GM23338 (cell line): ENCODE measurements at regions not wholly inside any gene's neighbourhood (a gene's known extent, or its start where the extent isn't known, plus 50 kb on each side); places are given as distances from the start of the nearest gene placed in this dataset.

Source experiments
- ATAC-seq: fragments of 200-7000 bp; cut with Tn5 transposase; 3 replicates; pipeline ENCODE4 v1.9.1; 2020
- DNase-seq: peaks from one replicate; pipeline ENCODE4 v3.0.0-alpha.2; 2015; ENCODE audit warnings: low spot score
- H2AFZ ChIP-seq: fragments of 200-600 bp; sonication (generic); 2 replicates; pipeline ENCODE4 v1.8.0; 2016; ENCODE audit warnings: antibody characterized with exemption, mild to moderate bottlenecking, moderate library complexity
- H3F3A ChIP-seq: fragments of 200-600 bp; sonication (generic); replicated peaks from 2 replicates; pipeline ENCODE4 v1.8.0; 2017; ENCODE audit warnings: antibody characterized with exemption, mixed run types, low read depth
- H3K27ac ChIP-seq: fragments of 200-600 bp; sonication (generic); 2 replicates; pipeline ENCODE4 v1.6.1; 2016; ENCODE audit warnings: low read depth
- H3K27me3 ChIP-seq: fragments of 200-600 bp; sonication (generic); 2 replicates; pipeline ENCODE4 v1.8.0; 2016; ENCODE audit warnings: mild to moderate bottlenecking, mixed run types, moderate library complexity; ENCODE audit not compliant: insufficient read depth
- H3K36me3 ChIP-seq: fragments of 200-600 bp; sonication (generic); 2 replicates; pipeline ENCODE4 v1.8.0; 2016; ENCODE audit warnings: mild to moderate bottlenecking; ENCODE audit not compliant: insufficient read depth
- H3K4me1 ChIP-seq: fragments of 200-600 bp; sonication (generic); 2 replicates; pipeline ENCODE4 v1.8.0; 2016; ENCODE audit warnings: mild to moderate bottlenecking, moderate library complexity; ENCODE audit not compliant: insufficient read depth
- H3K4me2 ChIP-seq: fragments of 200-600 bp; sonication (generic); 2 replicates; pipeline ENCODE4 v1.7.1; 2017; ENCODE audit warnings: mixed run types
- H3K4me3 ChIP-seq: fragments of 200-600 bp; sonication (generic); 2 replicates; pipeline ENCODE4 v1.6.1; 2016; ENCODE audit warnings: mixed run types
- H3K79me2 ChIP-seq: fragments of 200-600 bp; sonication (generic); replicated peaks from 2 replicates; pipeline ENCODE4 v1.8.0; 2017; ENCODE audit warnings: mild to moderate bottlenecking; ENCODE audit not compliant: insufficient read depth
- H3K9me2 ChIP-seq: fragments of 200-600 bp; sonication (generic); 2 replicates; pipeline ENCODE4 v1.8.0; 2017; ENCODE audit not compliant: insufficient read depth
- H4K20me1 ChIP-seq: fragments of 200-600 bp; sonication (generic); replicated peaks from 2 replicates; pipeline ENCODE4 v1.8.0; 2017; ENCODE audit warnings: mild to moderate bottlenecking; ENCODE audit not compliant: insufficient read depth
- H3K27ac Mint-ChIP-seq: 2 replicates; pipeline ENCODE4 v1.8.0; 2020; ENCODE audit warnings: inconsistent platforms, mild to moderate bottlenecking, moderate library complexity, mixed read lengths
- H3K27me3 Mint-ChIP-seq: 3 replicates; pipeline ENCODE4 v1.8.0; 2022; ENCODE audit warnings: low read depth, mild to moderate bottlenecking, moderate library complexity, mixed read lengths, inconsistent platforms; ENCODE audit not compliant: insufficient read depth, poor library complexity
- H3K36me3 Mint-ChIP-seq: 3 replicates; pipeline ENCODE4 v1.8.0; 2021; ENCODE audit warnings: low read depth, mild to moderate bottlenecking, inconsistent platforms, moderate library complexity, mixed read lengths
- H3K4me1 Mint-ChIP-seq: 3 replicates; pipeline ENCODE4 v1.8.0; 2020; ENCODE audit warnings: mild to moderate bottlenecking, inconsistent platforms, mixed read lengths
- H3K4me3 Mint-ChIP-seq: 3 replicates; pipeline ENCODE4 v1.8.0; 2021; ENCODE audit warnings: moderate library complexity, mild to moderate bottlenecking, inconsistent platforms, mixed read lengths
- H3K9me3 Mint-ChIP-seq: 3 replicates; pipeline ENCODE4 v1.8.0; 2020; ENCODE audit warnings: moderate library complexity, mild to moderate bottlenecking, inconsistent platforms, mixed read lengths
- CREB1 ChIP-seq: fragments of 250-450 bp; sonication (Bioruptor Pico); IDR thresholded peaks from 2 replicates; pipeline ENCODE4 v1.5.0; 2020; ENCODE audit warnings: low read depth, mild to moderate bottlenecking, moderate library complexity
- CTCF ChIP-seq, 2 experiments: fragments of 200-600 bp in 1 of 2; sonication (generic) in 1 of 2; conservative IDR thresholded peaks; 2 replicates each; pipeline versions ENCODE4 v1.5.1 to v1.6.1; 2016 to 2017; ENCODE audit warnings: antibody characterized with exemption in 2 of 2, low read depth in 2 of 2, mild to moderate bottlenecking in 2 of 2, moderate library complexity in 1 of 2
- ETS1 ChIP-seq: IDR thresholded peaks from 2 replicates; pipeline ENCODE4 v1.6.1; 2016; ENCODE audit warnings: antibody characterized with exemption
- EZH2 ChIP-seq: fragments of 200-600 bp; sonication (generic); IDR thresholded peaks from one replicate; pipeline ENCODE4 v1.8.0; 2017; ENCODE audit warnings: antibody characterized with exemption, mild to moderate bottlenecking, low read depth; ENCODE audit not compliant: unreplicated experiment
- EZH2phosphoT487 ChIP-seq: fragments of 200-600 bp; sonication (generic); IDR thresholded peaks from one replicate; pipeline ENCODE4 v1.8.1; 2018; ENCODE audit warnings: antibody characterized with exemption; ENCODE audit not compliant: unreplicated experiment
- JUNB ChIP-seq: IDR thresholded peaks from one replicate; pipeline ENCODE4 v1.6.1; 2016; ENCODE audit warnings: antibody characterized with exemption; ENCODE audit not compliant: unreplicated experiment
- NANOG ChIP-seq: IDR thresholded peaks from 2 replicates; pipeline ENCODE4 v1.6.1; 2016; ENCODE audit warnings: antibody characterized with exemption, borderline replicate concordance
- POLR2AphosphoS5 ChIP-seq: IDR thresholded peaks from 2 replicates; pipeline ENCODE4 v1.6.1; 2016; ENCODE audit warnings: antibody characterized with exemption, low read depth
- REST ChIP-seq: IDR thresholded peaks from one replicate; pipeline ENCODE4 v1.6.1; 2018; ENCODE audit warnings: antibody characterized with exemption; ENCODE audit not compliant: unreplicated experiment
- STAT1 ChIP-seq: IDR thresholded peaks from one replicate; pipeline ENCODE4 v1.6.1; 2016; ENCODE audit warnings: antibody characterized with exemption; ENCODE audit not compliant: unreplicated experiment
- ZNF114 ChIP-seq: fragments of 250-450 bp; sonication (Bioruptor Pico); IDR thresholded peaks from 2 replicates; pipeline ENCODE4 v1.5.0; 2020; ENCODE audit warnings: mild to moderate bottlenecking, moderate library complexity
- ZNF331 ChIP-seq: fragments of 250-450 bp; sonication (Bioruptor Pico); IDR thresholded peaks from 2 replicates; pipeline ENCODE4 v1.5.0; 2020; ENCODE audit warnings: low read depth, mild to moderate bottlenecking, moderate library complexity
- ZNF462 ChIP-seq: fragments of 250-450 bp; sonication (Bioruptor Pico); IDR thresholded peaks from 2 replicates; pipeline ENCODE4 v1.5.0; 2020; ENCODE audit warnings: mild to moderate bottlenecking, moderate library complexity

- no peaks in the 10 kb centered on the region for H3K27me3 ChIP-seq
- Mint-ChIP-seq H3K27me3 (no peaks in the 10 kb centered on the region), H3K9me3 (peaks cover 48% of the 10 kb centered on the region), H3K4me3 (no peak overlapping the region), H3K36me3 (peaks cover 27% of the 10 kb centered on the region), H3K4me1 (no peaks in the 10 kb centered on the region), H3K27ac (no peak overlapping the region)
- H3K27ac ChIP-seq: no peak overlapping the region
- H3K4me2 ChIP-seq: no peak overlapping the region
- no peaks in the 10 kb centered on the region for H3K4me1 ChIP-seq
- H3K36me3 ChIP-seq: peaks cover 6% of the 10 kb centered on the region; the same call in 1 of the 2 replicates
- H3K9me2 ChIP-seq: peaks cover 5% of the 10 kb centered on the region
- no peak for DNase-seq
- H3K79me2 ChIP-seq: no peaks in the 10 kb centered on the region
- ATAC-seq: no peak
- H4K20me1 ChIP-seq: no peaks in the 10 kb centered on the region
- no peak overlapping the region for H3K4me3 ChIP-seq
- no peaks in the 10 kb centered on the region for H3F3A ChIP-seq
- 0 out of 2 replicates have a peak overlapping the region, but pooled peaks have one; percentile 52 for H2AFZ ChIP-seq
- TF ChIP-seq EZH2phosphoT487 (no peak), REST (no peak), NANOG (no peak), ETS1 (no peak), ZNF114 (CRISPR knock-in tag) (no peak), CREB1 (CRISPR knock-in tag) (no peak), STAT1 (no peak), CTCF (conservative IDR thresholded peaks at IDR 0.05; ENCODE audit: low read depth in 2 of 2) (no peak), POLR2AphosphoS5 (no peak), ZNF331 (CRISPR knock-in tag) (no peak), JUNB (no peak), ZNF462 (CRISPR knock-in tag) (no peak), EZH2 (no peak)
These were observed 324.1 kb downstream of the C7orf25 start for GRCh38 chr7:42587806-42588205.
